ENCODE measurements at regions not wholly inside any gene's neighbourhood (a gene's known extent, or its start where the extent isn't known, plus 50 kb on each side); places are given as distances from the start of the nearest gene placed in this dataset.
"Not testable (repeated sequence)": the region's sequence is repeated elsewhere in the genome, so short reads cannot be mapped to it uniquely, and the experiment has no call there.

DNA sequence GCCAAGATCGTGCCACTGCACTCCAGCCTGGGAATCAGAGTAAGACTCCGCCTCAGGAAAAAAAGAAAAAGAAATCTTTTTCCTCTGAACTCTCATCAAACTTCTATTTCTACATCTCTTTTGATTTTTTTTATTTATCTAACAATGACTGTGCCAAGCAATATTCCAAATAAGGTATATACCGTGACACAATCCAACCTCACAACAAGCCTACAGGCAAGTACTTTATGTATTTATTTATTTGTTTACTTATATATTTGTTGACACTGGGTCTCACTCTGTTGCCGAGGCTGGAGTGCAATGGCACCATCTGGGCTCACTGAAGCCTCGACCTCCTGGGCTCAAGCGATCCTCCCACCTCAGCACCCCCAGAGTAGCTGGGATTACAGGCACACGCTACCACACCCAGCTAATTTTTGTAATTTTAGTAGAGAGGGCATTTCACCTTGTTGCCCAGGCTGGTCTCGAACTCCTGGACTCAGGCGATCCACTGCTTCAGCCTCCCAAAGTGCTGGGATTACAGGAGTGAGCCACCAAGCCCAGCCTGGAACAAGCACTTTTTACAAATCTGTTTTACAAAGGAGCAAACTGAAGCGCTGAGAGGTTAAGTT lies 94.9 kb upstream of the CHD2 start:
- DNase-seq (ENCODE audit: low read depth) = no peak

DNA sequence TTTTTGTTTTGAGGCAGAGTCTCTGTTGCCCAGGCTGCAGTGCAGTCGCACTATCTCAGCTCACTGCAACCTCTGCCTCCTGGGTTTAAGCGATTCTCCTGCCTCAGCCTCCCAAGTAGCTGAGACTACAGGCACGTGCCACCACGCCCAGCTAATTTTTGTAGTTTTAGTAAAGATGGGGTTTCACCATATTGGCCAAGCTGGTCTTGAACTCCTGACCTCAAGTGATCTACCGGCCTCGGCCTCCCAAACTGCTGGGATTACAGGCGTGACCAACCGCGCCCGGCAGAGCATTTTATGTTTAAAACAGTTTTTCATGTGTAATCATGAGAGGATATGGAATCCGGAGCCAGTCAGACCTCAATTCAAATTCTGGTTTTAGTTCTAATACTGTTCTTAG lies 94.0 kb upstream of the CHD2 start:
- not testable (repeated sequence) for DNase-seq (ENCODE audit: low read depth)

DNA sequence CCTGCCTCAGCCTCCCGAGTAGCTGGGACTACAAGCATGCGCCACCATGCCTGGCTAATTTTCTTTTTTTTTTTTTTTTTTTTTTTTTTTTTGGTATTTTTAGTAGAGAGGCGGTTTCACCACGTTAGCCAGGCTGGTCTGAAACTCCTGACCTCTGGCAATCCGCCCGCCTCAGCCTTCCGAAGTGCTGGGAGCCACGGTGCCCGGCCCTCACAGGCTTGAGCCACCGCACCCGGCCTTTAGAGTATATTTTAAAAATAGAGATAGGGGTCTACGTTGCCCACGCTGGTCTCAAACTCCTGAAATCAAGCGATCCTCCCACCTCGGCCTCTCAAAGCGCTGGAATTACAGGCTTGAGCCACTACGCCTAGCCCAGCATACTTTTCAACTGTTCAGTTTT lies 93.4 kb upstream of the CHD2 start:
- no peak for DNase-seq (ENCODE audit: low read depth)

DNA sequence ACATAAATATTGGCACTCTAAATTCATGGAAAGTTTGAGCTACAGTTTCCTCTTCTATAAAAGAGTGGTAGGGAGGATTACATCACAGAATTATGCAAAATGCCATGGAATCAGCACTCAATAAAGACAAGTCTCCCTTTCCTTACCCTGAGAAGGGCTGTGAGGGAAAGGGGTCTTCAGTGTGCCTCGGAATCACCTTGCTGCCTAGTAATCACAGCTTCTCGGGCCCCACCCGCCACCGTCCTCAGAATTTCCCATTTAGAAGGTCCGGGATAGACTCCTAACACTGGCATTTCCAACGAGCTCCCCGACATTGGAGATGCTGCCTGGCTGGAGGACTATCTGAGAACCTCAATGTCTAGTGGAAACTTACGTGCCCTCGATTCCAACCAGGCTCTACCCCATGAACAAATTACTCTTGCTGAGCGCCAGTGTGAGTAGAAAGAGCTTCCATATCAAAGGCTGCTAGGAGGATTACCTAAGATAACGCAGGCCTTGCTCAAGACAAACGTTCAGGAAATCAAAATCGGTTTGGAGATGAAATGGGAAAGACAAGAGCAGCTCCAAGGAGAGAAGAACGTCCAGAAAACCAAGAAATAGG lies 92.1 kb upstream of the CHD2 start:
- DNase-seq (ENCODE audit: low read depth) = no peak

DNA sequence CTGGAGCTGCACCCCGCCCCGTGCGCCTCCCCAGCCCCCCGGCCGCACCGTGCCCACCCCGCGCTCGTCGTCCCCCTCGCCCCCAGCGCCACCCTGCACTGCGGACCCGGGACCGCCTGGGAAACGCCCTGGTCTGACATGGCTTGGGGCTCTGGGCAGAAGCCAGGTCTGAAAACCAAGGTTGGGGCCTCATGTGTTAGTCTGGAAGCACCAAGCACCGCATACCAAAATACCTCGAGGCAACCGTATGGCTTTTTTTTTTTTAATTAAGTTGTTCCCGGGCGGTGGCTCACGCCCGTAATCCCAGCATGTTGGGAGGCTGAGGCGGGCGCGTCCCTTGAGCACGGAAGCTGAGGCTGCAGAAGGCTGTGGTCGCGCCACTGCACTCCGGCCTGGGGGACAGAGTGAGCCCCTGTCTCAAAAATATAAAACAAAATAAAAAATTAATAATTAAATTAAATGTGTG lies 91.5 kb upstream of the CHD2 start:
- no peak for DNase-seq (ENCODE audit: low read depth)

DNA sequence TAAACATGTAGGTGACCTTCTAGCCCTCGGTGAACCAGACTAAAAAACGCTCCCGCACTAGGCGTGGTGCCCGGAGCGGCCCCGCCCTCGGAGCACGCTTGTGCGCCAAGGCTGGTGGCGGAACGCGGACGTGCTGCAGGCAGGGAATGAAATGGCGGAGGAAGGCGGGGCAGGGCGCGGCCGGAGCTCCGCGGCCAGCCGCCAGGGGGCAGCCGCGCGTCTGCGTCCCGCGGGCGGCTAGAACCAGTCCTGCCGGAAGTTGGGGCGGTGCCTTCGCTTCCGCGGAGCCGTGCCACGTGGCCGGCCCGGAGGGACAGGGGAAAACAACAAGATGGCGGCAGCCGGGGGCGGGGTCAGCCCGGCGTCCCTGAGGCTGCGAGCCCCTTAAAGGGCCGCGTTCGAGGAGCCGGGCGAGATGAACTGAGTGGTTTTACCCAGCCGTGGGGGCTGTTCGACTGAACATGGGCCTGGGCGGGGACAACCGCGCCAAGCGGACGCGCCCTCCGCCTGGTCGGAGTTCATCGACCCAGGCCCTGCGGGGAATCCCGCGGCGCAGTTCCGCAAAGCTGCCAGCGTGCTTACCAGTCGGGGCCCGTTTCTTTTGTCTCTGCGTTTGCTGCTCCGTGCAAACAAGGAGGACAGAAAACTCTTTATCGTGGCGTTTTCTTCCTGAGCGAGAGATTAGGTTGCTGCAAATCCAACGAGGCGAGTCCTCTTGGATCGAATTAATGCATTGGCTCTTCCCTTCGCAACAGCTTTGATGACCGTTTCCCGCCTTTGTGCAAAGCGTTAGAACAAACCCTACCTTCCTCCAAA lies 90.9 kb upstream of the CHD2 start:
- DNase-seq (ENCODE audit: low read depth) = peak; percentile 97

DNA sequence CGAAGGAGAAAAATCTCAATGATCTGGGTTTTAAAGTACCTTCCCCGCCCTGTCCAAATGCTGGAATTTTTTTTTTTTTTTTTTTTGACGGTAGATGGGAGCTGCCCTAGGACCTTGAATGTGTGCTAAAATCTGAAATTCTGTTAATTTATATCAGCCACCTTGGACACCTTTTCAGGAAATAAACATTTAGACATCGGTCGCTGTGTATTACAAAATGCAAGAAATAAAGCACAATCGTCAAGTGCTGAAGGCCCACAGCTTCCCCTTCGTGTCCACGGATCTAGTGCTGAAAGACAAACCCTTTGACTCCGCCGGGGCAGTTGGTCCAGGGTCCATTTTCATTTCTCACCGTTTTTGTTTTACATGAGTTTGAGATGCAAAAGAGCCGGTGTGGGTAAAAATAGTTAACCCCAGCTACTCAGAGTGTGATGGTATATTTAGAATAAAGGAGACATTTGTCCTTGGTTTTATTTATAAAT lies 90.2 kb upstream of the CHD2 start:
- no peak for DNase-seq (ENCODE audit: low read depth)

DNA sequence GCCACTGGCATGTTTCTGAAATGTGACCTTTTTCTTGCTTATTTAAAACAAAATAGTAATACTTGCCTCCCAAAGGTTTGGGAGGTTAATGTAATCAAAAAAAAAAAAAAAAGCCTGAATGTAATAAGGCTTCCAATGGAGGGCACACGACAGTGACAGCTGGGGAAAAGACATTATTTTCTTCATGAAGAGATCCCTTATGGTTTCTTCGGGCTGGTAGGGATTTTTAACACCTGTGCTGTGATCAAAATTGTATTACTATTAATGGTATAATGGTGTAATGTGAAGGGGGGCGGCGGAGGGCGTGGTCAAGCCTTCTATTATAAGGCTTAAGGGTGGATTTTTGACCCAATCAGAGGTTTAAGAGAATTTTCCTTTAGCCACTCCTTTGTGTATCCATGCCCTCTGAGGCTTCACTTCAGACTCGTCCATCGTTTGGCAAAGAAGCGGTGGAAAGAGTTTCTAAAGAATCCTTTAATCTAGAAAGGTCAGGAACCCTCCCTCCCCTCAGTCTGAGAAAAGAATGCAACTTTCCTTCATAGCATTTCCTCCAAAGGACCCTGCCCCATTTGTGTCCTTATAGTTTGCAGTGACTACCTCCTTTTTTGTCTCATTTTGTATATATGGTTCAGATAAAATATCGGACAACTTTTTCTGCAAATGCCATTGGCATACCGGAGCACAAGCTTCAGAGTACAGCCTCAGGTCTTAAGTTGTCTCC lies 89.5 kb upstream of the CHD2 start:
- DNase-seq (ENCODE audit: low read depth) = peak; percentile 66

DNA sequence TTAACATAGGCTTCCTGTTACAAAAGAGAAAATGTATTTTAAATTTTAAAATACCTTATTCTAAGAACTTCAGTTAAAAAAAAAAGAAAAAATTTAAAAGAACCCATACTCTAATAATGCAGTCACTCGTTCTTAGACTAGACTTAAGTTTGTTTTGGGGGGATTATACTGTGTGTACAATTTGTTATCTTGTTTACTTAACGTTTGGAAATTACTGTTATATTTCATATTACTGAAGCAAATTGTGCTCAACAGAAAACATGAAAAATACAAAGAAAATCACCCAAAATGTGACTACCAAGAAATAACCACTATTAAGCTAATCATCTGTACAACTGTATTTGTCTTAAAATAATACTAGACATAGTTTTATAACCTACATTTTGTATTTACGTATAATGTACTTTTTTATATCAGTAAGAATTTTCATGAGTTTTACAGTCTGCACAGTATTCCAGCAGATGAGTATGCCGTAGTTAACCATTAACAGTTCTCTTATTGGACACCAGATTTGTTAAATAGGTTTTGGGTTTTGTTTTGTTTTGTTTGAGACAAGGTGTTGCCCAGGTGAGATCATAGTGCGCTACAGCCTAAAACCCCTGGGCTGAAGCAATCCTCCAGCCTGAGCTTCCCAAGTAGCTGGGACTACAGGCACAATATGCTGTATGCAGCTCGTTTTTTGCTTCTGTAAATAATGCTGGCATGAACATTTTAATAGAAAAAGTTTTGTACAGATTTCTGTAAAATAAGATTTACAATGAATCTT lies 88.8 kb upstream of the CHD2 start:
- no peak for DNase-seq (ENCODE audit: low read depth)

DNA sequence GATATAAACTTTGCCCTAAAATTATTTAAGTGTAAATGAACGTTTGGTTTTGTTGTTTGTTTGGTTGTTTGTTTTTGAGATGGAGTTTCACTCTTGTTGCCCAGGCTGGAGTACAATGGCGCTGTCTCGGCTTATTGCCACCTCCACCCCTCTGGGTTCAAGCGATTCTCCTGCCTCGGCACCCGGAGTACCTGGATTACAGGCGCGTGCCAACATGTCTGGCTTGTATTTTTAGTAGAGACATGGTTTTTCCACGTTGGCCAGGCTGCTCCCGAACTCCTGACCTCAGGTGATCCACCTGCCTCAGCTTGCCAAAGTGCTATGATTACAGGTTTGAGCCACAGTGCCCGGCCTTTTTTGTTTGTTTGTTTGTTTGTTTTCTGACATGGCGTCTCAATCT lies 87.9 kb upstream of the CHD2 start:
- no peak for DNase-seq (ENCODE audit: low read depth)

DNA sequence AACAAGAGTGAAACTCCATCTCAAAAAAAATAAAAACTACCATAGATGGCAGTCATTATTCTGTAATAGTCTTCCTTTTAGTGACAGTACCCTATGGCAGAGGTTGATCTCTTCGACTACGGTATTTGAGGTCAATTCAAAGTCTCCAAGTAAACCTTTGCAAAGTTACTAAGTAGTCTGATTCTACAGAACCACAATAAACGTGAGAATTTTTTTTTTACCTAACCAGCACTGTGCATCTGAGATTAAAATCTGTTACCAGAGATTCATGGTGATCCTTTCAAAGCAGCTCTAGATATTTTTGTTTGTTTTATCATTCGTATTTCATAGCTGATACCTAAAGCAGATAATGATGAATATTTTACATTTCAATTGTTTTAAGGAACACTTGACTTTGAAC lies 86.6 kb upstream of the CHD2 start:
- DNase-seq (ENCODE audit: low read depth) = no peak

DNA sequence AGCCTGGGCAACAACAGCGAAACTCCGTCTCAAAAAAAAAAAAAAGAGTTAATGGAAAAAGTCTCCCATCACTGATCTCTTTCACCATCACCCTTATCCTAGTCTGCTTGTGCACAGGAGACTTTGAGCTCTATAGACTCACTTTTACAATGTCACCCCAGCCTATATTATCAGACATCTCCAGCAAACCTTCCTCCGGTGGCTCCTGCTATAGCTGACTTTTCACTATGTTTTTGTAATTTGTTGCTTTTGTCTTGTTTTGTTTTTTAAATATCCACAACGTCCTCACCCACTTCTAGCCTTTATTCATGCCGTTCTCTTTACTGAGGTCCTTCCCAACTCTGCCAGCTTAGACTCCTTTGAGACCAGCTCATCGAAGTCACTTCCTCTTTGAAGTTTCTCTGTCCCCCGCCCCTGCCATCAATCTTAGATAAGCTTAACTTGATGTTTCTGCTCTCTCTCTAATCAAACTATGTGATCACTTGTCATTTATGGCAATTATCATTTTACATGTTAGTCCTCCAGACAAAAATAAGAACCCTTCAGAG lies 82.7 kb upstream of the CHD2 start:
- DNase-seq (ENCODE audit: low read depth) = no peak

DNA sequence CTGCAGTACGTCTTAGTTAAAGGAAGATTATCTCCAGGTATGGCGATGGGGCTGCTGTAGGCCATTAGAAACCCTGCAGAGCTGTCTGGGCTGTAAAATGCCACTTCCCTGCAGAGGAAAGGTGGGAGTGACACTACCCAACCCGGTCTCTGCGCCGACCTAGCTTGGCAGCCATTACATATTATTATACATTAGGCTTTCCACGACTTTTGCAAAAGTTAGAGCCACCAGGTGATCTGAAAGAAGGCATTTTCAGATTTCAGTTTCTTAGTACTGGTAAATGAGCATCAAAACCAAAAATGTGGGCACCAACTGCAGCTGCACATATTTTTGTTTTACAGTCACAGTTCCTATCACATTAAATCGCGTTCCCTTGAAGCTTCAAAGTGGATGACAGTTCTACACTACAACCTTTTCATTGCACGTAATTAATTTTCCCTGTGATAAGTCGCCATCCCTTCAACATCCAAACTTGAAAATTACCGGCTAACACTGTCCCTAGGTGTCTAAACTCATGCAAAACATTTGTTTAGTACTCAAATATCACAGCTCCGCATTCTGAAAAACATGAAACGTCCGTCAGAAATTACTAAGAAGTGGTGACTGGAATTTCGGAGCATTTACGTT lies 81.4 kb upstream of the CHD2 start:
- no peak for DNase-seq (ENCODE audit: low read depth)

DNA sequence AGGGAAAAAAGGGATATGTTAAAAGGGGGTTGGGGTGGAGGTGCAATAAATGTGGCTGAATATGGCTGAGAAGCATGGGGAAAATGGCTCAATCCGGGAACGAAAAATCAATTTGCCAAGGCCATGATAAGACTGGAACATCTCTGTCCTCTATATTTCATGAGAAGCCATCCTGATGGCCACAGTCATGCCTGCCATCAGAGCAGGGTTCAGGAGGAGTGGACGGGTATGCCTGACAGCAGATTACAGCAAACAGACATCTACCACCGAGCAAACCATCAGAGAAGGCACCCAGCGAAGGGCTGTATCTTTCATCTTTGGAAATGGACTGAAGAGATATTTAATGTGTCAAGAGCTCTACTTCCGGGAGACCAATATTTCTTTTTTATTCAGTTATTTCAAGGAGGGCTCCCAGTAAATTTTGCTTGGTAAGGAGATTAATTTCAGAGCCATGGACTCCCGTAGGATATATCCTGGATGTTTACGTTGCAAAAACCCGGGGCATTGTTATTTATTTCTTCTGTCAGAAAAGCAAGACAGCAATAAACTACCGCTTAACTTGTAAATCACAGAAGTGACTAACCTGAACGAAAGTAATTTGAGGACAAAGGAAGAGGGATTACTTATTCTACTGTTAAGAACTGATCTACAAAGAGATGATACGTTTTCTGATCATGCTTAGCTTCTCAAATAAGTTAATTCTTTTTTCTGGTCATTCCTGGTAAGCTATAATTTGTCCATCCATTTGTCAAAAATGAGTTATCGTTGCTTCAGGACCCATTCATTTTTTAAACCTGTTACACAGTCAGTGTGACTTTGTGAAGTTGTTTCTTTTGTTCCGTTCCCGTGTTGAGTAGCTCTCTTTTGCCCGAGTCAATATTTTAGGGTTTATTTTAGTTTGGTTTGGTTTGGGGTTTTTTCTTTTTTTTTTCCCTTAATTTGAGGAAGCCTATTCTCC lies 80.6 kb upstream of the CHD2 start:
- no peak for DNase-seq (ENCODE audit: low read depth)

DNA sequence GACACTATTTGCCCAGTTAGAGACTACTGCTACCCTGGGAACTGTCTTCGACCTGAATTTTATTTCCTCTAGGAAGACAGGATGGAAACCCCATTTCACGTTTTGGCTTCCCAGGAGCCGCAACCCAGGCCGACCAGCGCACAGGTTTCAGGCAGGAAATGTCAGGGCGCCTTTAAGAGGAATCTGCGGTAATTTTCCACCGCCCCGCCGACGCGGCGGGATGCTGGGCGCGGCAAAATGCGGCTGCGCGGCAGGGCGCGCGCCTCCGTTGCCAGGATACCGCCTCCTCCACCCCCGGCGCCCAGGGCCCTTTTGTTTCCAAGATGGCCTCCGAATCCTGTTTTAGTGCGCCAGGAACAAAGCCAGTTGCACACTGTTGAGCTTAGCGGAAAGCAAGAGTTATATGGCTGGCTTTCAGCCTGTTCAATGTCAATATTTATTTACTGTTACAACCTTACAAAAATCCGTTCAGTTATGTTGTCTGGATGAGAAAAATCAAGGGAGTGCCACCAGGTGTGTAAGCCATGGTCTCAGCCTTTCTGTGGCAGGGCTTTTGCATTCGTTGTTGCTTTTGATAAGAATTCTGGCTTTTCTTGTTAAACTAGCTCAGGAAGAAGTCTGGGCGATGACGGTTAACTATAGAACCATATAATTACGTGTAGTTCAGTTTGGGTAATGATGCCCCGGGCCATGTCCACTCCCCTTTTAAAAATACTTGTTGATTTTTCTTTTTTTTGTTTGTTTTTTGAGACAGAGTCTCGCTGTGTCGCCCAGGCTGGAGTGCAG lies 79.7 kb upstream of the CHD2 start:
- peak; percentile 76 for DNase-seq (ENCODE audit: low read depth)

DNA sequence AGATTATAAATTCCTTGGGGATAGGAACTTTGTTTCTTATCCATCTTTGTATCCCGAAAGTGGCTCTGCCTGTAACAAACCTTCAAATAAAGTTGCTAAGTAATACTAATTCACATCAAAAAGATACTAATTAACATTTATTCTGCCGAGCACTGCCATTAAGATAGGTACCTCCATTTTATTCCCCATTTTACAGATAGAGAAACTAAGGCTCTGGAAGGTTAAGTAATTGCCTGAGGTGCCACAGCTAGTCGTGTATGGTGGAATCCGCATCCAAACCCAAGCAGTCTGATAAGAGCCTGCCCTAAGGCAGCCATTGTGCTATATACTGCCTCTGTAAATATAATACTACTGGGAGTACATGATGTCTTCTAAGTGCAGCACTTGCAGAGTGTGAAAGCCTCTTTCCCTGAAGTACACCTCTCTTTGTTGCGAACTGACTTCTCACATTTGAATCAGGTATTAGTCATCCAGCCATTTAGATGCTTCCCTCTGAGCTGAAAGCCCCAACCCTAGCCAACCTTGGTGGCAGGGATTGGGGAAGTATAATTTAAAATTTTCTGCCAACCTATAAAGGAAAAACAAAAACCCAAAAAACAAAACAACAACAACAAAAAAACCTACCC lies 78.5 kb upstream of the CHD2 start:
- DNase-seq (ENCODE audit: low read depth) = no peak

DNA sequence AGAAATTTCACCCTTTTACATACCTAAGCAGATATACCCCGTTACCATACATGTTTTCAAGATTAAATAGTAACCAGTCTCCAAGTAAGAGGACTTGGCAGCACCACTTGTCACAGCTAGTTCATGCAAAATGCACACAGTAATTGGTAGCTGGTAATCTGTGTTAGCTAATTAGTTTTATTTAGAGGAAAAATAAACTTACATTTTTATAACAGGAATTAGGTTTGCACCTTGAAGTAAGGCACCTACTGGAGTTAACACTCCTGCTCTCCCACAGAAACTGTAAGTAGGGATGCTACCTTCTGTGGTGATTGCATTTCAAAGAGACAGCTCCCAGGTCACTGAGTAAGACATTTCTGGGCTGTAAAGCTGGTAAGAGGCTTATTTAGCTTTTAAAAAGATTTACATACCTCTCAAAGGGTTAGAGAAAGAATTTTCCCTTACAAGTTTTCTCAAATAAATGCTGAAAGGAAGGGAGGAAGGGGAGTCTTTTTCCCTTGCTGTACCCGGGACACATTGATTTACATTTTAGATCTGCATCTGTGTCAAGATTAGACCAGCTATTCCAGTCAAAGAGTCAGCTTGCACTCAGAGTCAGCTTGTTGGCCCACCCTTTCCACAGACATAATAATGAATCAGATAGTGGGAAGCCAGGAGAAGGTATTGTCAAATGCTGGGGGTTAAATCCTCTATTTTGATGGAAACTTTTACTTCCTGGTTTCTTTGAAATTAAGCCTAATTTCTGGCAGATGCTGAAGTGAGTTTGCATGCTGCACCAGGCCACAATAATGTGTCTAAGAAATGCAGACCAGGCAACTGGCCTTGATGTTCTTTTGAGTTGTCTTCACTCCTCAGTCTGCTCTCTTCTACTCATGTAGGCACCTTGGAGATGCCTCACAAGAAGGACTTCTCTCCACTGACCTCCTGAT lies 77.6 kb upstream of the CHD2 start:
- DNase-seq (ENCODE audit: low read depth) = no peak
